MM.1S (cell line): ENCODE measurements at regions not wholly inside any gene's neighbourhood (a gene's known extent, or its start where the extent isn't known, plus 50 kb on each side); places are given as distances from the start of the nearest gene placed in this dataset.

Experiments used
- DNase-seq: peaks from one replicate; pipeline ENCODE4 v3.0.0-alpha.2; 2015
- H2AFZ ChIP-seq: fragments of 300-600 bp; sonication (generic); 2 replicates; pipeline ENCODE4 v1.6.0; 2016; ENCODE audit warnings: antibody characterized with exemption, low read length
- H3F3A ChIP-seq: fragments of 300-600 bp; sonication (generic); 2 replicates; pipeline ENCODE4 v1.6.1; 2016; ENCODE audit warnings: mild to moderate bottlenecking, antibody characterized with exemption, low read length, moderate library complexity, mixed read lengths; ENCODE audit not compliant: insufficient read depth
- H3K27ac ChIP-seq: fragments of 300-600 bp; sonication (generic); 2 replicates; pipeline ENCODE4 v1.5.1; 2016; ENCODE audit warnings: mild to moderate bottlenecking, low read length
- H3K27me3 ChIP-seq: fragments of 300-600 bp; sonication (generic); replicated peaks from 2 replicates; pipeline ENCODE4 v1.6.0; 2016; ENCODE audit warnings: low read length; ENCODE audit not compliant: insufficient read depth
- H3K36me3 ChIP-seq: fragments of 300-600 bp; sonication (generic); replicated peaks from 2 replicates; pipeline ENCODE4 v1.6.1; 2016; ENCODE audit warnings: mild to moderate bottlenecking, low read length, mixed read lengths; ENCODE audit not compliant: insufficient read depth
- H3K4me1 ChIP-seq: fragments of 300-600 bp; sonication (generic); 2 replicates; pipeline ENCODE4 v1.6.1; 2016; ENCODE audit warnings: low read length, mixed read lengths
- H3K4me2 ChIP-seq: fragments of 300-600 bp; sonication (generic); 2 replicates; pipeline ENCODE4 v1.6.0; 2016; ENCODE audit warnings: low read depth, low read length
- H3K4me3 ChIP-seq: fragments of 300-600 bp; sonication (generic); 2 replicates; pipeline ENCODE4 v1.5.1; 2016; ENCODE audit warnings: low read length, mixed read lengths
- H3K79me2 ChIP-seq: fragments of 300-600 bp; sonication (generic); 2 replicates; pipeline ENCODE4 v1.6.1; 2016; ENCODE audit warnings: mixed run types, low read length, mixed read lengths
- H3K9ac ChIP-seq: fragments of 300-600 bp; sonication (generic); 2 replicates; pipeline ENCODE4 v1.6.1; 2016; ENCODE audit warnings: low read length, mixed read lengths
- H3K9me2 ChIP-seq: fragments of 300-600 bp; sonication (generic); replicated peaks from 2 replicates; pipeline ENCODE4 v1.6.1; 2016; ENCODE audit warnings: mild to moderate bottlenecking, low read length, mixed read lengths; ENCODE audit not compliant: insufficient read depth
- H3K9me3 ChIP-seq: fragments of 300-600 bp; sonication (generic); replicated peaks from 2 replicates; pipeline ENCODE4 v1.6.1; 2016; ENCODE audit warnings: mild to moderate bottlenecking, low read length, mixed read lengths; ENCODE audit not compliant: insufficient read depth
- H4K20me1 ChIP-seq: fragments of 300-600 bp; sonication (generic); 2 replicates; pipeline ENCODE4 v1.6.1; 2016; ENCODE audit warnings: mild to moderate bottlenecking, low read length, moderate library complexity, mixed read lengths; ENCODE audit not compliant: insufficient read depth
- CTCF ChIP-seq: fragments of 300-600 bp; sonication (generic); IDR thresholded peaks from 2 replicates; pipeline ENCODE4 v1.5.1; 2016; ENCODE audit warnings: antibody characterized with exemption, low read length, mixed read lengths
- EZH2 ChIP-seq: fragments of 300-600 bp; sonication (generic); optimal IDR thresholded peaks from 2 replicates; pipeline ENCODE3; 2017; ENCODE audit warnings: low read depth, mild to moderate bottlenecking, antibody characterized with exemption, low read length, mixed read lengths
- EZH2phosphoT487 ChIP-seq: fragments of 300-600 bp; sonication (generic); IDR thresholded peaks from 2 replicates; pipeline ENCODE4 v1.6.1; 2018; ENCODE audit warnings: antibody characterized with exemption, low read length

- TF ChIP-seq CTCF (no peak), EZH2phosphoT487 (no peak), EZH2 (no peak)
- no peak overlapping the region for H3K9ac ChIP-seq
- no peak overlapping the region for H3K27ac ChIP-seq
- no peaks in the 10 kb centered on the region for H4K20me1 ChIP-seq
- no peaks in the 10 kb centered on the region for H3K79me2 ChIP-seq
- H3F3A ChIP-seq = no peaks in the 10 kb centered on the region
- H3K4me2 ChIP-seq = no peak overlapping the region
- H3K36me3 ChIP-seq = no peaks in the 10 kb centered on the region
- H2AFZ ChIP-seq = no peak overlapping the region
- no peaks in the 10 kb centered on the region for H3K9me3 ChIP-seq
- no peak for DNase-seq
- H3K9me2 ChIP-seq = no peaks in the 10 kb centered on the region
- no peaks in the 10 kb centered on the region for H3K4me1 ChIP-seq
- H3K27me3 ChIP-seq = no peaks in the 10 kb centered on the region
- no peak overlapping the region for H3K4me3 ChIP-seq
These were observed 49.9 kb upstream of the NIPBL start for GRCh38 chr5:36826694-36827093.
